IMR-90 (cell line): ENCODE measurements at regions not wholly inside any gene's neighbourhood (a gene's known extent, or its start where the extent isn't known, plus 50 kb on each side); places are given as distances from the start of the nearest gene placed in this dataset.

Experiments used
- ATAC-seq: fragments of 200-7000 bp; cut with Tn5 transposase; 2 replicates; pipeline ENCODE4 v1.9.1; 2020; ENCODE audit warnings: low read depth, mild to moderate bottlenecking, moderate library complexity
- BruUV-seq: library from RNA; stranded (reverse); fragments of 400-500 nt; replicated peaks from 2 replicates; lab custom pipeline; 2021; lab: Mats Ljungman, UMichigan
- CTCF ChIA-PET: fragments of 300-600 bp; formaldehyde crosslinking; extraction: SDS; loops from one replicate; lab custom pipeline; 2021; ENCODE audit warnings: antibody characterized with exemption; lab: Yijun Ruan, JAX
- POLR2A ChIA-PET: fragments of 300-600 bp; sonication (Branson Sonifier 250); formaldehyde crosslinking; loops from one replicate; lab custom pipeline; 2022; ENCODE audit warnings: antibody characterized with exemption; ENCODE audit not compliant: unreplicated experiment; lab: Charles Lee
- DNase-seq: peaks from one replicate; pipeline ENCODE4 v3.0.0; 2013
- H2AFZ ChIP-seq: replicated peaks from 2 replicates; pipeline ENCODE3; 2013; ENCODE audit warnings: low read length, mild to moderate bottlenecking; ENCODE audit not compliant: poor library complexity
- H2AK5ac ChIP-seq: 2 replicates; pipeline ENCODE4 v1.6.1; 2013; ENCODE audit warnings: low read depth, low read length, inconsistent platforms
- H2AK9ac ChIP-seq: replicated peaks from 2 replicates; pipeline ENCODE3; 2013; ENCODE audit warnings: mild to moderate bottlenecking, low read depth, low read length, moderate library complexity; ENCODE audit not compliant: poor library complexity
- H2BK120ac ChIP-seq: 2 replicates; pipeline ENCODE4 v1.6.1; 2013; ENCODE audit warnings: low read depth, low read length, inconsistent platforms
- H2BK15ac ChIP-seq: 3 replicates; pipeline ENCODE4 v1.6.1; 2013; ENCODE audit warnings: low read depth, low read length, inconsistent platforms
- H2BK20ac ChIP-seq: 2 replicates; pipeline ENCODE4 v1.6.1; 2013; ENCODE audit warnings: low read depth, mild to moderate bottlenecking, inconsistent platforms, low read length, moderate library complexity
- H2BK5ac ChIP-seq: 2 replicates; pipeline ENCODE4 v1.6.1; 2013; ENCODE audit warnings: mild to moderate bottlenecking, low read depth, low read length, inconsistent platforms; ENCODE audit not compliant: poor library complexity, severe bottlenecking
- H3K14ac ChIP-seq: replicated peaks from 2 replicates; pipeline ENCODE4 v1.6.1; 2013; ENCODE audit warnings: low read depth, low read length, inconsistent platforms
- H3K18ac ChIP-seq: 2 replicates; pipeline ENCODE4 v1.6.1; 2013; ENCODE audit warnings: low read depth, low read length, control low read depth
- H3K23ac ChIP-seq: 2 replicates; pipeline ENCODE4 v1.6.1; 2013; ENCODE audit warnings: low read depth, low read length, inconsistent platforms
- H3K27ac ChIP-seq: 2 replicates; pipeline ENCODE4 v1.5.1; 2013; ENCODE audit warnings: mild to moderate bottlenecking, control low read depth, low read length; ENCODE audit not compliant: insufficient read depth
- H3K27me3 ChIP-seq: 2 replicates; pipeline ENCODE4 v1.6.1; 2013; ENCODE audit warnings: low read length; ENCODE audit not compliant: control insufficient read depth, insufficient read depth
- H3K36me3 ChIP-seq: 2 replicates; pipeline ENCODE4 v1.6.1; 2013; ENCODE audit warnings: low read length, mixed read lengths; ENCODE audit not compliant: control insufficient read depth, insufficient read depth
- H3K4ac ChIP-seq: 2 replicates; pipeline ENCODE4 v1.6.1; 2013; ENCODE audit warnings: low read depth, low read length, inconsistent platforms
- H3K4me1 ChIP-seq: 2 replicates; pipeline ENCODE4 v1.6.1; 2013; ENCODE audit warnings: low read length, mixed read lengths; ENCODE audit not compliant: control insufficient read depth, insufficient read depth
- H3K4me2 ChIP-seq: 2 replicates; pipeline ENCODE4 v1.6.1; 2013; ENCODE audit warnings: low read depth, mild to moderate bottlenecking, control low read depth, low read length, moderate library complexity
- H3K4me3 ChIP-seq: 2 replicates; pipeline ENCODE4 v1.5.1; 2013; ENCODE audit warnings: low read depth, mild to moderate bottlenecking, control low read depth, low read length, moderate library complexity; ENCODE audit not compliant: insufficient read depth
- H3K56ac ChIP-seq: 2 replicates; pipeline ENCODE4 v1.6.1; 2013; ENCODE audit warnings: low read length, inconsistent platforms; ENCODE audit not compliant: insufficient read depth; ENCODE audit errors: extremely low read depth
- H3K79me1 ChIP-seq, 2 experiments: 2 replicates each; pipeline ENCODE4 v1.6.1; 2013; ENCODE audit warnings: low read length in 2 of 2, inconsistent platforms in 1 of 2, low read depth in 1 of 2
- H3K9ac ChIP-seq: 2 replicates; pipeline ENCODE4 v1.6.1; 2013; ENCODE audit warnings: low read depth, low read length, control low read depth
- H3K9me1 ChIP-seq: 2 replicates; pipeline ENCODE4 v1.6.1; 2013; ENCODE audit warnings: low read length, inconsistent platforms; ENCODE audit not compliant: insufficient read depth
- H3K9me3 ChIP-seq: 2 replicates; pipeline ENCODE4 v1.6.1; 2013; ENCODE audit warnings: low read length; ENCODE audit not compliant: control insufficient read depth, insufficient read depth
- H4K20me1 ChIP-seq: 2 replicates; pipeline ENCODE4 v1.6.1; 2013; ENCODE audit warnings: low read length, inconsistent platforms; ENCODE audit not compliant: insufficient read depth
- H4K5ac ChIP-seq: 2 replicates; pipeline ENCODE4 v1.6.1; 2013; ENCODE audit warnings: mild to moderate bottlenecking, low read depth, low read length, control low read depth
- H4K8ac ChIP-seq, 2 experiments: 2 replicates each; pipeline ENCODE4 v1.6.1; 2013; ENCODE audit warnings: low read depth in 2 of 2, low read length in 2 of 2, control low read depth in 1 of 2, inconsistent platforms in 1 of 2
- H4K91ac ChIP-seq: 2 replicates; pipeline ENCODE4 v1.6.1; 2013; ENCODE audit warnings: low read depth, low read length, inconsistent platforms; ENCODE audit not compliant: insufficient read depth
- CEBPB ChIP-seq: IDR thresholded peaks from 2 replicates; pipeline ENCODE4 v1.6.1; 2012; ENCODE audit warnings: low read depth, low read length, improper control_type of control experiment
- CHD1 ChIP-seq: IDR thresholded peaks from 2 replicates; pipeline ENCODE4 v1.6.1; 2012; ENCODE audit warnings: low read depth, low read length, improper control_type of control experiment
- CTCF ChIP-seq: conservative IDR thresholded peaks from 2 replicates; pipeline ENCODE4 v1.5.1; 2012; ENCODE audit warnings: mild to moderate bottlenecking, low read depth, low read length, improper control_type of control experiment
- ELK1 ChIP-seq: fragments of 150-350 bp; IDR thresholded peaks from 2 replicates; pipeline ENCODE4 v1.6.1; 2016; ENCODE audit warnings: low read depth, mild to moderate bottlenecking, low read length, moderate library complexity, borderline replicate concordance
- FOS ChIP-seq: fragments of 150-350 bp; IDR thresholded peaks from 2 replicates; pipeline ENCODE4 v1.6.1; 2016; ENCODE audit warnings: low read depth, low read length
- MAFK ChIP-seq: IDR thresholded peaks from 2 replicates; pipeline ENCODE4 v1.6.1; 2012; ENCODE audit warnings: low read depth, low read length, improper control_type of control experiment
- MAZ ChIP-seq: IDR thresholded peaks from 2 replicates; pipeline ENCODE4 v1.6.1; 2012; ENCODE audit warnings: low read depth, mild to moderate bottlenecking, low read length, improper control_type of control experiment, moderate library complexity, borderline replicate concordance
- NFE2L2 ChIP-seq: fragments of 150-350 bp; IDR thresholded peaks from 2 replicates; pipeline ENCODE4 v1.6.1; 2016; ENCODE audit warnings: low read depth, mild to moderate bottlenecking, low read length
- POLR2A ChIP-seq: IDR thresholded peaks from 2 replicates; pipeline ENCODE4 v1.6.1; 2012; ENCODE audit warnings: mild to moderate bottlenecking, low read depth, low read length
- RAD21 ChIP-seq: IDR thresholded peaks from 2 replicates; pipeline ENCODE4 v1.6.1; 2012; ENCODE audit warnings: low read length, improper control_type of control experiment
- RCOR1 ChIP-seq: IDR thresholded peaks from 2 replicates; pipeline ENCODE4 v1.6.1; 2012; ENCODE audit warnings: mild to moderate bottlenecking, low read length, improper control_type of control experiment; ENCODE audit not compliant: insufficient replicate concordance
- RFX5 ChIP-seq: IDR thresholded peaks from 2 replicates; pipeline ENCODE4 v1.8.0; 2012; ENCODE audit warnings: low read depth, mild to moderate bottlenecking, low read length, moderate library complexity
- SMC3 ChIP-seq: fragments of 150-350 bp; IDR thresholded peaks from 2 replicates; pipeline ENCODE4 v1.6.1; 2016; ENCODE audit warnings: low read depth, mild to moderate bottlenecking, antibody characterized with exemption, low read length, moderate library complexity
- WGBS, 2 experiments: methylation state at CpG; one replicate each; pipeline versions ENCODE4 v1.1.5 to v1.1.7; 2013; ENCODE audit warnings: missing lambda C conversion rate in 2 of 2; ENCODE audit not compliant: insufficient read length in 1 of 2; ENCODE audit errors: extremely low coverage in 2 of 2; 5-methylcytosine and 5-hydroxymethylcytosine counted together
- dilution Hi-C: fragments of 300-500 bp; cut with HindIII; formaldehyde crosslinking; loops from one replicate; pipeline ENCODE4 v1.14.3; 2018; ENCODE audit warnings: low sequenced_read_pairs; ENCODE audit not compliant: unreplicated experiment
- in situ Hi-C: fragments of 300-500 bp; cut with MboI; formaldehyde crosslinking; loops from 3 replicates; pipeline ENCODE4 v1.14.3; 2019; ENCODE audit warnings: low sequenced_read_pairs, inconsistent platforms, mixed read lengths
- intact Hi-C: fragments of 100-400 bp; cut with micrococcal nuclease; formaldehyde crosslinking; loops from 2 replicates; pipeline ENCODE4 v1.10.0; 2022

GRCh38 chr10:125550362-125550761, 132.6 kb downstream of the TEX36 start:
- no peak overlapping the region for H3K9ac ChIP-seq
- no peak overlapping the region for H3K4me3 ChIP-seq
- intact Hi-C loops (no loop called here), dilution Hi-C loops (no loop called here), in situ Hi-C loops (no loop called here)
- TF ChIP-seq CTCF (no peak), CHD1 (no peak), POLR2A (no peak), MAZ (no peak), RCOR1 (no peak), SMC3 (no peak), CEBPB (no peak), ELK1 (no peak), MAFK (no peak), RFX5 (no peak), FOS (no peak), RAD21 (no peak), NFE2L2 (no peak)
- H3K27me3 ChIP-seq = no peaks in the 10 kb centered on the region; the same call in 1 of the 2 replicates
- H3K4ac ChIP-seq = no peak overlapping the region
- H2BK20ac ChIP-seq = no peak overlapping the region
- no peak overlapping the region for H2AFZ ChIP-seq
- no peaks in the 10 kb centered on the region for H4K20me1 ChIP-seq
- no CpG with 5 or more reads among the region's 3 CpGs for WGBS, 2 experiments
- H2AK5ac ChIP-seq = no peak overlapping the region
- no peaks in the 10 kb centered on the region for H3K4me1 ChIP-seq
- H3K56ac ChIP-seq = no peak overlapping the region
- H3K9me1 ChIP-seq = no peaks in the 10 kb centered on the region
- ChIA-PET CTCF (interaction anchor here (1.1 kb wide), 1 partner anchor 9 kb away, joined by 3 read pairs; no protein-coding TSS in a partner anchor), POLR2A (no interaction called here)
- no peak overlapping the region for H2AK9ac ChIP-seq
- no peak overlapping the region for H2BK15ac ChIP-seq
- H4K91ac ChIP-seq = no peak overlapping the region
- DNase-seq (no peak), ATAC-seq (no peak)
- no peaks in the 10 kb centered on the region for H3K79me1 ChIP-seq
- H3K27ac ChIP-seq = no peak overlapping the region
- no TSS peak for BruUV-seq
- no peaks in the 10 kb centered on the region for H3K9me3 ChIP-seq
- no peak overlapping the region for H4K5ac ChIP-seq
- no peaks in the 10 kb centered on the region for H3K36me3 ChIP-seq
- no peak overlapping the region for H4K8ac ChIP-seq
- H3K14ac ChIP-seq = no peak overlapping the region
- H3K18ac ChIP-seq = no peak overlapping the region
- H2BK120ac ChIP-seq = no peak overlapping the region
- no peak overlapping the region for H3K23ac ChIP-seq
- no peak overlapping the region for H2BK5ac ChIP-seq
- H3K4me2 ChIP-seq = no peak overlapping the region
